Testis (tissue), 2 donors: ENCODE measurements at regions not wholly inside any gene's neighbourhood (a gene's known extent, or its start where the extent isn't known, plus 50 kb on each side); places are given as distances from the start of the nearest gene placed in this dataset.

ENCODE experiments used
- DNase-seq: peaks from one replicate; pipeline ENCODE4 v3.0.0-alpha.2; 2019
- H3K27ac ChIP-seq, 2 donors: fragments of 200-600 bp; sonication (generic); one replicate each; pipeline ENCODE4 v1.5.1; 2019
- H3K27me3 ChIP-seq: fragments of 200-600 bp; sonication (generic); one replicate; pipeline ENCODE4 v1.5.1; 2019
- H3K36me3 ChIP-seq: fragments of 200-600 bp; sonication (generic); one replicate; pipeline ENCODE4 v1.5.1; 2017; ENCODE audit warnings: low read depth; ENCODE audit errors: missing control alignments
- H3K4me1 ChIP-seq: fragments of 200-600 bp; sonication (generic); one replicate; pipeline ENCODE4 v1.5.1; 2019
- H3K4me3 ChIP-seq, 2 donors: fragments of 200-600 bp; sonication (generic); one replicate each; pipeline ENCODE4 v1.5.1; 2017 to 2019
- H3K9me3 ChIP-seq: fragments of 200-600 bp; sonication (generic); one replicate; pipeline ENCODE4 v1.5.1; 2017
- POLR2A ChIP-seq: fragments of 450-650 bp; IDR thresholded peaks from one replicate; pipeline ENCODE4 v1.6.1; 2017; ENCODE audit warnings: antibody characterized with exemption, mild to moderate bottlenecking, moderate library complexity
- WGBS, 2 donors: methylation state at CpG; one replicate each; pipeline ENCODE4 v1.1.5; 2018; 5-methylcytosine and 5-hydroxymethylcytosine counted together
- intact Hi-C: fragments of 100-400 bp; cut with DNase I; formaldehyde crosslinking; loops from one replicate; pipeline ENCODE4 v1.15.1; 2023; ENCODE audit warnings: low total_unique reads
- TF ChIP-seq, protein P1 (sequence below), 3 experiments: fragments of 450-650 bp in 2 of 3; fragments of 200-600 bp in 1 of 3; sonication (generic) in 1 of 3; IDR thresholded peaks; one replicate each; pipeline ENCODE4 v1.5.1; 2016 to 2019; ENCODE audit warnings: antibody characterized with exemption in 3 of 3, mild to moderate bottlenecking in 2 of 3, moderate library complexity in 1 of 3

DNA sequence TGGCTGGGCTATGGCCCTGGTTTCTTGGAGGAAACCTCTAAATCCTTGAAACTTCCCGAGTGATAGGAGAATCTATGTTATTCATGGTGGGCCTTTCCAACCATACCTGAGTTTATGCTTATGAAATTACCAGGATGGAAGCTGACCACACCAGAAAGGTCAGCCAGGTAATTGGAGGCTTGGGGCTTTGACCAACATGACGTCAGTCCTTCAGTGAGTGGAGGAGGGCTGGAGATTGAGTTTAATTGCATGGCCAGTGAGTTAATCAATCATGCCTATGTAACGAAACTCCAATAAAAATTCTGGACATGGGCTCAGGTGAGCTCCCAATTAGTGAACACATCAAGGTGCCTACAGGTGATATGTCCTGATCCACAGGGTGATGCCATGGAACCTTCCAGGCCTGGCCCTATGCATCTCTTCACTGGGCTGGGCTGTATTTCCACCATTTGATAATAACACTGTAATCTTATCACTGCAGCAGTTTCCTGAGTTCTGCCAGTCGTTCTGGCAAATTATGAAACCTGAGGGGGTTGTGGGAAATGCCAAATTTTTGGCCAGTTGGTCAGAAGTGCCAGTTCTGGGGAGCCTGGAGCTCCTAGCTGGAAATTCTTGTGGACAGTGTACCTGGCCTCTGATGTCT lies 106.5 kb downstream of the CDH26 start:
- TF ChIP-seq, protein P1, sequence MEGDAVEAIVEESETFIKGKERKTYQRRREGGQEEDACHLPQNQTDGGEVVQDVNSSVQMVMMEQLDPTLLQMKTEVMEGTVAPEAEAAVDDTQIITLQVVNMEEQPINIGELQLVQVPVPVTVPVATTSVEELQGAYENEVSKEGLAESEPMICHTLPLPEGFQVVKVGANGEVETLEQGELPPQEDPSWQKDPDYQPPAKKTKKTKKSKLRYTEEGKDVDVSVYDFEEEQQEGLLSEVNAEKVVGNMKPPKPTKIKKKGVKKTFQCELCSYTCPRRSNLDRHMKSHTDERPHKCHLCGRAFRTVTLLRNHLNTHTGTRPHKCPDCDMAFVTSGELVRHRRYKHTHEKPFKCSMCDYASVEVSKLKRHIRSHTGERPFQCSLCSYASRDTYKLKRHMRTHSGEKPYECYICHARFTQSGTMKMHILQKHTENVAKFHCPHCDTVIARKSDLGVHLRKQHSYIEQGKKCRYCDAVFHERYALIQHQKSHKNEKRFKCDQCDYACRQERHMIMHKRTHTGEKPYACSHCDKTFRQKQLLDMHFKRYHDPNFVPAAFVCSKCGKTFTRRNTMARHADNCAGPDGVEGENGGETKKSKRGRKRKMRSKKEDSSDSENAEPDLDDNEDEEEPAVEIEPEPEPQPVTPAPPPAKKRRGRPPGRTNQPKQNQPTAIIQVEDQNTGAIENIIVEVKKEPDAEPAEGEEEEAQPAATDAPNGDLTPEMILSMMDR (IDR thresholded peaks at IDR 0.05), result no peak
- no peak for TF ChIP-seq POLR2A
- Histone ChIP-seq H3K27me3 (no peaks in the 10 kb centered on the region), H3K27ac (no peak overlapping the region), H3K36me3 (no peaks in the 10 kb centered on the region), H3K9me3 (no peaks in the 10 kb centered on the region), H3K4me3 (no peak overlapping the region), H3K4me1 (no peaks in the 10 kb centered on the region)
- intact Hi-C loops, result no loop called here
- 82 to 84% methylated on average over 4 of the region's 4 CpGs for WGBS, 2 donors
- DNase-seq, result no peak

DNA sequence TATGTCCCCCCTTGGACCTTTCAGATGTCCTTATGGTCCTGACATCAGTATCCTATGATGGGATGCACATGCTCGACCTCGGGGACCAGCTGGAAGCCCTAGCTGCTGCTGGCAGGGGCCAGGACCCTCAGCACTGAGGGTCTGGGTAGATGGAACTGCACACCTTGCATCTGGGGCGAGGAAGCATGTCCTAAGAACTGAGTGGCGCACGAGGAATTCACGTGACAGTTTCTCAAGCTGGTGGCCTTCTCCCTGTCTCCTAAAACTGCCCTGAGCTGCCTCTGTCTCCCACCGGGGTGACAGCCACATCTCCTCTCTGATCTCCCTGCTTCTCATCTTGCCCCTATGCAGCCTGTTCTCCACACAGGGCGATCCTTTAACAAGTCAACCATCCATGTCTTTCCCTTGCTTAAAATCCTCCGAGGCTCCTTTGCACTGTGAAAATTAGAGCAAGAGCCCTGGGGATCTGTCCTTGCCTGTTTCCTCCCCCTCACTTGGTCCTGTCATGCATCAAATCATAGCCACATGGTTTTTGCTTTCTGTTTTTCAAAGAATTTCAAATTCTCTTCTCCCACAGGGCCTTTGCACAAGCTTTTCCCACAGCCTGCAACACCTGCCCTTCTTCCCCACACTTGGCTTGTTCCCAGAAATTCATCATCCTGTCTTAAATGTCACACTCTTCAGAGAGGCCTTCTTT lies 107.7 kb downstream of the CDH26 start:
- H3K27me3 ChIP-seq, result no peaks in the 10 kb centered on the region
- no peaks in the 10 kb centered on the region for H3K4me1 ChIP-seq
- intact Hi-C loops, result no loop called here
- no peak for TF ChIP-seq POLR2A
- TF ChIP-seq, protein P1 (IDR thresholded peaks at IDR 0.05), result no peak
- H3K9me3 ChIP-seq, result no peaks in the 10 kb centered on the region
- H3K27ac ChIP-seq, result no peak overlapping the region
- no peak for DNase-seq
- no peak overlapping the region for H3K4me3 ChIP-seq
- H3K36me3 ChIP-seq, result no peaks in the 10 kb centered on the region
- 89 to 92% methylated on average over 9 of the region's 9 CpGs for WGBS, 2 donors

DNA sequence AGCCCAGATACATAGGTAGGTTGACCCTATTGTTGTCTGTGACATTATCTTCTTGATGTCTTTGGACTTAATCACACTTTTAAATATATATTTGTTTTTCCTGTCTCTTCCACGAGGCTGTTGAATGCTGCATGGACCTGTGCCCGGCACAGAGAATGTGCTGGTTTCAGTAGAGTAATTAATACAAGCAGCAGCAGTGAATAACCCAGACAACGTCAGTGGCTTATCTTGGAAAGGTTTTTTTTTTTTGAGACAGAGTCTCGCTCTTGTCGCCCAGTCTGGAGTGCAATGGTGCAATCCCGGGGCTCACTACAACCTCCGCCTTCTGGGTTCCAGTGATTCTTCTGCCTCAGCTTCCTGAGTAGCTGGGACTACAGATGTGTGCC lies 108.2 kb downstream of the CDH26 start:
- WGBS, 2 donors, result 81 to 82% methylated on average over 7 of the region's 7 CpGs
- intact Hi-C loops, result no loop called here
- no peak overlapping the region for H3K27ac ChIP-seq
- no peak for DNase-seq
- H3K36me3 ChIP-seq, result no peaks in the 10 kb centered on the region
- H3K4me1 ChIP-seq, result no peaks in the 10 kb centered on the region
- H3K27me3 ChIP-seq, result no peaks in the 10 kb centered on the region
- H3K9me3 ChIP-seq, result no peaks in the 10 kb centered on the region
- H3K4me3 ChIP-seq, result no peak overlapping the region
- TF ChIP-seq, protein P1 (IDR thresholded peaks at IDR 0.05), result no peak
- TF ChIP-seq POLR2A, result no peak

DNA sequence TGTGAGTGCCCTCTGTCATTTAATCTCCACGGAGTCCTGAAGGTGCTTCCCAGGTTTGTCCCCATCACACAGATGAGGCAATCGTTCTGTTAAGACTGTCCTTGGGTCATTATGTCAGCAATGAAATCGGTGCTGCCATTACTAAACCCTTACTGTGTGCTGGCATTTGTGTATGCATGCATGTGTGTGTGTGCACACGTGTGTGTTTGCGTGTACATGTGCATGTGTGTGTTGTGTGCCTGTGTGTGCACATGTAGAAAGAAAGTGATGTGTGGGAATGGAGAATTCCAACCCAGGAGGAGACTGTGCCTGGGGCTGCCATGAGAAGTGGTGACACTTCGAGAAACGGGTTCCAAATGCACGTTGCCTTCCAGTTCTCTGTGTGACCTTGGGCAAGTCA lies 110.3 kb downstream of the CDH26 start:
- H3K27me3 ChIP-seq, result no peaks in the 10 kb centered on the region

More for the DNA sequence above, 110.3 kb downstream of the CDH26 start:
- 82 to 87% methylated on average over 8 of the region's 8 CpGs for WGBS, 2 donors
- H3K9me3 ChIP-seq, result no peaks in the 10 kb centered on the region
- H3K27ac ChIP-seq, result no peak overlapping the region
- intact Hi-C loops, result no loop called here
- TF ChIP-seq, protein P1 (IDR thresholded peaks at IDR 0.05), result no peak
- no peak for TF ChIP-seq POLR2A
- no peaks in the 10 kb centered on the region for H3K36me3 ChIP-seq
- DNase-seq, result no peak
- H3K4me1 ChIP-seq, result no peaks in the 10 kb centered on the region
- H3K4me3 ChIP-seq, result no peak overlapping the region
